H9 (cell line): ENCODE measurements at regions not wholly inside any gene's neighbourhood (a gene's known extent, or its start where the extent isn't known, plus 50 kb on each side); places are given as distances from the start of the nearest gene placed in this dataset.

ENCODE experiments used
- DNase-seq: peaks from one replicate; pipeline ENCODE4 v3.0.0-alpha.2; 2017
- H2AFZ ChIP-seq: one replicate; pipeline ENCODE4 v1.6.1; 2013; ENCODE audit warnings: mild to moderate bottlenecking, low read length, control low read depth, moderate library complexity
- H2AK5ac ChIP-seq: 2 replicates; pipeline ENCODE4 v1.6.1; 2013; ENCODE audit warnings: low read length, control low read depth, mixed read lengths; ENCODE audit not compliant: insufficient read length
- H2BK120ac ChIP-seq: one replicate; pipeline ENCODE4 v1.6.1; 2013; ENCODE audit warnings: low read depth, mild to moderate bottlenecking, low read length, control low read depth, inconsistent platforms; ENCODE audit not compliant: poor library complexity, severe bottlenecking
- H2BK12ac ChIP-seq: 2 replicates; pipeline ENCODE4 v1.6.1; 2013; ENCODE audit warnings: low read length, control low read depth, mixed read lengths, low read depth; ENCODE audit not compliant: insufficient read length
- H2BK15ac ChIP-seq: 2 replicates; pipeline ENCODE4 v1.6.1; 2013; ENCODE audit warnings: low read depth, low read length, control low read depth
- H2BK20ac ChIP-seq: one replicate; pipeline ENCODE4 v1.6.1; 2013; ENCODE audit warnings: low read depth, mild to moderate bottlenecking, low read length, control low read depth, inconsistent platforms; ENCODE audit not compliant: poor library complexity, severe bottlenecking
- H2BK5ac ChIP-seq: 2 replicates; pipeline ENCODE4 v1.6.1; 2013; ENCODE audit warnings: low read length, control low read depth, mixed read lengths; ENCODE audit not compliant: insufficient read length
- H3K14ac ChIP-seq: 2 replicates; pipeline ENCODE4 v1.6.1; 2013; ENCODE audit warnings: low read length, control low read depth; ENCODE audit not compliant: insufficient read depth
- H3K18ac ChIP-seq: 2 replicates; pipeline ENCODE4 v1.6.1; 2013; ENCODE audit warnings: low read depth, mild to moderate bottlenecking, mixed read lengths, low read length, control low read depth; ENCODE audit not compliant: insufficient read length
- H3K23ac ChIP-seq: 2 replicates; pipeline ENCODE4 v1.6.1; 2013; ENCODE audit warnings: low read length, control low read depth, mixed read lengths, low read depth; ENCODE audit not compliant: insufficient read length
- H3K23me2 ChIP-seq: 2 replicates; pipeline ENCODE4 v1.6.1; 2013; ENCODE audit warnings: low read depth, mild to moderate bottlenecking, mixed read lengths, low read length, control low read depth; ENCODE audit not compliant: insufficient read length, poor library complexity, severe bottlenecking
- H3K27ac ChIP-seq: 2 replicates; pipeline ENCODE4 v1.5.1; 2013; ENCODE audit warnings: low read length, control low read depth, mixed read lengths, low read depth; ENCODE audit not compliant: insufficient read length
- H3K27me3 ChIP-seq: 2 replicates; pipeline ENCODE4 v1.6.1; 2013; ENCODE audit warnings: low read length, control low read depth, inconsistent platforms; ENCODE audit not compliant: insufficient read depth
- H3K4ac ChIP-seq: 2 replicates; pipeline ENCODE4 v1.6.1; 2013; ENCODE audit warnings: low read depth, mild to moderate bottlenecking, control low read depth, inconsistent platforms, low read length, moderate library complexity
- H3K4me1 ChIP-seq: 2 replicates; pipeline ENCODE4 v1.6.1; 2013; ENCODE audit warnings: low read length, control low read depth, inconsistent platforms; ENCODE audit not compliant: insufficient read depth
- H3K4me2 ChIP-seq: 2 replicates; pipeline ENCODE4 v1.6.1; 2013; ENCODE audit warnings: low read length, control low read depth, mixed read lengths; ENCODE audit not compliant: insufficient read length, insufficient read depth
- H3K56ac ChIP-seq: 2 replicates; pipeline ENCODE4 v1.6.1; 2013; ENCODE audit warnings: low read depth, mild to moderate bottlenecking, mixed read lengths, low read length, control low read depth; ENCODE audit not compliant: insufficient read length
- H3K79me1 ChIP-seq: 2 replicates; pipeline ENCODE4 v1.6.1; 2013; ENCODE audit warnings: low read depth, mild to moderate bottlenecking, moderate library complexity, low read length, control low read depth, inconsistent platforms; ENCODE audit not compliant: insufficient read depth, poor library complexity, severe bottlenecking
- H3K79me2 ChIP-seq: 2 replicates; pipeline ENCODE4 v1.6.1; 2013; ENCODE audit warnings: low read length, control low read depth, inconsistent platforms; ENCODE audit not compliant: insufficient read depth
- H3K9ac ChIP-seq: 2 replicates; pipeline ENCODE4 v1.6.1; 2013; ENCODE audit warnings: low read length, control low read depth, mixed read lengths; ENCODE audit not compliant: insufficient read length; ENCODE audit errors: extremely low read depth
- H3K9me3 ChIP-seq: one replicate; pipeline ENCODE4 v1.6.1; 2013; ENCODE audit warnings: low read depth, low read length, inconsistent platforms; ENCODE audit not compliant: control insufficient read depth
- H3T11ph ChIP-seq: one replicate; pipeline ENCODE4 v1.6.1; 2013; ENCODE audit warnings: mild to moderate bottlenecking, low read length, control low read depth, inconsistent platforms
- H4K20me1 ChIP-seq: one replicate; pipeline ENCODE4 v1.6.1; 2013; ENCODE audit not compliant: control insufficient read depth, insufficient read length, insufficient read depth
- H4K5ac ChIP-seq: 2 replicates; pipeline ENCODE4 v1.6.1; 2013; ENCODE audit warnings: low read depth, mild to moderate bottlenecking, mixed read lengths, low read length, control low read depth; ENCODE audit not compliant: insufficient read length
- H4K8ac ChIP-seq: replicated peaks from 2 replicates; pipeline ENCODE4 v1.6.1; 2013; ENCODE audit warnings: low read length, control low read depth, mixed read lengths, low read depth; ENCODE audit not compliant: insufficient read length
- H4K91ac ChIP-seq: 2 replicates; pipeline ENCODE4 v1.6.1; 2013; ENCODE audit warnings: low read depth, mild to moderate bottlenecking, moderate library complexity, mixed read lengths, low read length, control low read depth; ENCODE audit not compliant: insufficient read length
- H3K27ac Mint-ChIP-seq, 3 experiments: 2 replicates in 2 of 3; 3 replicates in 1 of 3; pipeline ENCODE4 v1.8.0; 2020 to 2021; ENCODE audit warnings: mixed read lengths in 3 of 3, mild to moderate bottlenecking in 1 of 3, moderate library complexity in 1 of 3
- H3K27me3 Mint-ChIP-seq: 2 replicates; pipeline ENCODE4 v1.8.0; 2021; ENCODE audit warnings: low read depth, mild to moderate bottlenecking, moderate library complexity, mixed read lengths
- H3K36me3 Mint-ChIP-seq, 3 experiments: 2 replicates in 2 of 3; 3 replicates in 1 of 3; pipeline ENCODE4 v1.8.0; 2020 to 2021; ENCODE audit warnings: low read depth in 3 of 3, mixed read lengths in 3 of 3; ENCODE audit not compliant: insufficient read depth in 1 of 3
- H3K4me1 Mint-ChIP-seq, 2 experiments: 2 replicates each; pipeline ENCODE4 v1.8.0; 2020; ENCODE audit warnings: mixed read lengths in 2 of 2
- H3K4me3 Mint-ChIP-seq, 2 experiments: 2 replicates in 1 of 2; 3 replicates in 1 of 2; pipeline ENCODE4 v1.8.0; 2020 to 2021; ENCODE audit warnings: mild to moderate bottlenecking in 2 of 2, mixed read lengths in 2 of 2, moderate library complexity in 1 of 2
- H3K9me3 Mint-ChIP-seq, 2 experiments: 2 replicates in 1 of 2; 3 replicates in 1 of 2; pipeline ENCODE4 v1.8.0; 2020; ENCODE audit warnings: mild to moderate bottlenecking in 2 of 2, mixed read lengths in 2 of 2, moderate library complexity in 1 of 2
- WGBS: extraction: QIAGEN DNeasy Blood & Tissue Kit; methylation state at CpG from one replicate; pipeline ENCODE4 v1.1.7; 2013; ENCODE audit warnings: missing lambda C conversion rate, low lambda C conversion rate, mixed read lengths; ENCODE audit not compliant: insufficient read length; ENCODE audit errors: extremely low coverage; 5-methylcytosine and 5-hydroxymethylcytosine counted together
- TF ChIP-seq, protein P1 (sequence below): fragments of 200-600 bp; sonication (generic); conservative IDR thresholded peaks from 3 replicates; pipeline ENCODE4 v1.8.0; 2021; ENCODE audit warnings: antibody characterized with exemption, mild to moderate bottlenecking

DNA sequence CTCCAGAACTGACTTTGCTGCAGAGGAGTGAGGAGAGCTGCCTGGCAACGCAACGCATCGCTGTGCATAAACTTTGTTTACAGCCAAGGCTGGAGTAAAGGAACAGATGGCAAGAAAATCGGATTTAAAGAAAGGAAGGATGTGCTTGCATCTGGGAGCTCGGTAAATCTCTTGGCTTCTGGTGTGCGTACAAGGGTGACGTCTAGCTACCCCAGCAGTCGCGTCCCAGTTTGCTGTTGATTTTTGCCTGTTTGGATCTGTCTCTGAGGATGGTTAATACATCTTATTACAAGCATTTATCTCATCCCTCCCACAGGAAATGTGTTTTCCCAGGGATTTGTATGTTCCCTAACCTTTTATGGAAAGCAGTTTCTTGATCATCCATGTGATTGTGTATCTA is 73.3 kb upstream of the RALGPS2 start:
- H3K9ac ChIP-seq: no peak overlapping the region
- no peaks in the 10 kb centered on the region; the same call in none of the 2 replicates for H3K27me3 Mint-ChIP-seq
- H3K23me2 ChIP-seq: no peaks in the 10 kb centered on the region
- no peak overlapping the region for H3K23ac ChIP-seq
- no peaks in the 10 kb centered on the region for H3K9me3 Mint-ChIP-seq
- H3K4ac ChIP-seq: no peak overlapping the region
- H3K4me1 ChIP-seq: no peaks in the 10 kb centered on the region
- no peak overlapping the region for H3K14ac ChIP-seq
- no peak overlapping the region for H3K27ac Mint-ChIP-seq
- no peaks in the 10 kb centered on the region for H3K9me3 ChIP-seq
- no peaks in the 10 kb centered on the region for H3K79me2 ChIP-seq
- peaks cover 2% of the 10 kb centered on the region for H4K20me1 ChIP-seq
- H3K4me2 ChIP-seq: no peak overlapping the region
- no peak overlapping the region for H2BK120ac ChIP-seq
- no peak overlapping the region for H4K8ac ChIP-seq
- no peak overlapping the region for H2BK15ac ChIP-seq
- H3T11ph ChIP-seq: no peak overlapping the region
- no peak overlapping the region for H3K27ac ChIP-seq
- TF ChIP-seq, protein P1, sequence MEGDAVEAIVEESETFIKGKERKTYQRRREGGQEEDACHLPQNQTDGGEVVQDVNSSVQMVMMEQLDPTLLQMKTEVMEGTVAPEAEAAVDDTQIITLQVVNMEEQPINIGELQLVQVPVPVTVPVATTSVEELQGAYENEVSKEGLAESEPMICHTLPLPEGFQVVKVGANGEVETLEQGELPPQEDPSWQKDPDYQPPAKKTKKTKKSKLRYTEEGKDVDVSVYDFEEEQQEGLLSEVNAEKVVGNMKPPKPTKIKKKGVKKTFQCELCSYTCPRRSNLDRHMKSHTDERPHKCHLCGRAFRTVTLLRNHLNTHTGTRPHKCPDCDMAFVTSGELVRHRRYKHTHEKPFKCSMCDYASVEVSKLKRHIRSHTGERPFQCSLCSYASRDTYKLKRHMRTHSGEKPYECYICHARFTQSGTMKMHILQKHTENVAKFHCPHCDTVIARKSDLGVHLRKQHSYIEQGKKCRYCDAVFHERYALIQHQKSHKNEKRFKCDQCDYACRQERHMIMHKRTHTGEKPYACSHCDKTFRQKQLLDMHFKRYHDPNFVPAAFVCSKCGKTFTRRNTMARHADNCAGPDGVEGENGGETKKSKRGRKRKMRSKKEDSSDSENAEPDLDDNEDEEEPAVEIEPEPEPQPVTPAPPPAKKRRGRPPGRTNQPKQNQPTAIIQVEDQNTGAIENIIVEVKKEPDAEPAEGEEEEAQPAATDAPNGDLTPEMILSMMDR: no peak
- no peak overlapping the region for H3K18ac ChIP-seq
- no peak overlapping the region for H2AK5ac ChIP-seq
- H2BK5ac ChIP-seq: no peak overlapping the region
- WGBS: no CpG with 5 or more reads among the region's 9 CpGs
- H3K4me1 Mint-ChIP-seq: peaks cover 3% of the 10 kb centered on the region in 2 experiments
- H3K79me1 ChIP-seq: no peaks in the 10 kb centered on the region
- no peak for DNase-seq
- H3K27me3 ChIP-seq: no peaks in the 10 kb centered on the region
- no peak overlapping the region for H3K56ac ChIP-seq
- no peak overlapping the region for H2BK20ac ChIP-seq
- no peak overlapping the region for H4K5ac ChIP-seq
- no peak overlapping the region for H4K91ac ChIP-seq
- H3K36me3 Mint-ChIP-seq: no peaks in the 10 kb centered on the region
- no peak overlapping the region for H3K4me3 Mint-ChIP-seq
- H2BK12ac ChIP-seq: no peak overlapping the region
- H2AFZ ChIP-seq: no peak overlapping the region
